GM18867 (cell line): ENCODE measurements at regions not wholly inside any gene's neighbourhood (a gene's known extent, or its start where the extent isn't known, plus 50 kb on each side); places are given as distances from the start of the nearest gene placed in this dataset.

ENCODE experiments used
- ATAC-seq: cut with Tn5 transposase; IDR thresholded peaks from one replicate; pipeline ENCODE4 v1.9.1; 2021; ENCODE audit warnings: mild to moderate bottlenecking, moderate library complexity; ENCODE audit not compliant: unreplicated experiment

GRCh38 chr7:115719963-115720362, 310.6 kb downstream of the TFEC start:
- ATAC-seq = no peak

- no peak for ATAC-seq
These were observed 320.9 kb downstream of the TFEC start for GRCh38 chr7:115709664-115710063.

DNA sequence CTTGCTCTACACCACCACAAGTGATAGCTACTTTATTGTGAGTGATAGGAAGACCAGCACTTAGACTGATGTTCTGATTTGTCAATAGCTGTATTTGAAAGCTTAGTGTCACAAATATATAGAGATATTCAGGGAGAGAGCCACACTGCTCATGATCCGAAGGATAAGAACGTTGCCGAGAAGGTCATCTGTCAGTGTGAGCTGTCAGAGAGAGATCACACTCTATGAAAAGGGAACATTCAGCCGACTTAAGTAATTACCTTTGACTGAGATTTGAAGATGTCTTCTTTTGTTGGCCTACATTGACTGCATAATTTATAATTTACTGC, 322.6 kb downstream of the TFEC start:
- no peak for ATAC-seq

DNA sequence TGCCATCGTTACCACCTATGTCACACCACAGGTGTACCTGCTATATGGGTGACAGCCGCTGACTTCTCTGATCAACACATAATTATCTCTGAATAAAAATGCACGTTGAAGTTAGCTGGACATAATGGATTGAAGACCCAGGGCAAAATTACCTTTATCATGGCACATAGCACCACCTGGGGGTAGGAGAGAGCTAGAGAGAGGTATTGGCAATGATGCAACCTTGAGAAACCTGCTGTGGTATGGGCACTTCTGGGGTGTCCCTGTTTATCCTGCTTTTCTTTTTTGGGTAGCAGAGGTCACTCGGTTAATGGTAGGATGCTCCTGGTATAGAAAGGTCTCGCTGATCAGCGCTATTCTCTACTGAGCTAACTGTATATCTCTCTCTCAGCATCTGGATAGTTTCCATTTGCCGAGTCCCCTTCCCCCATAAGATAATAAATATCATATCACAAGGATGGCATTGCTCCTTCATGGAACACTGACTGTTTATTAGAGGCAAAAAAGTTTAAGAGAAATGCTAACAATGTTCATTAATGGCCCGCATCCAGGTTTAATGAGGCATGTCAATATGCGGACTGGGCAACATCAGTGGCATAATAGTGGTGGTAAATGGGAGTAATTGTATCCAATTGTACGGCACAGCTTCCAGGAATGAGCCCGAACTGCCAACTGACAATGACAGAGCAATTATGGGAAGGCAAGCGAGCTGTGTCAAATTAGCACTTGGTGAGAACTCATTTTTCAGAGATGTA, 323.1 kb downstream of the TFEC start:
- peak; percentile 57 for ATAC-seq

- ATAC-seq = no peak
These were observed 325.7 kb downstream of the TFEC start for GRCh38 chr7:115704884-115705283.

DNA sequence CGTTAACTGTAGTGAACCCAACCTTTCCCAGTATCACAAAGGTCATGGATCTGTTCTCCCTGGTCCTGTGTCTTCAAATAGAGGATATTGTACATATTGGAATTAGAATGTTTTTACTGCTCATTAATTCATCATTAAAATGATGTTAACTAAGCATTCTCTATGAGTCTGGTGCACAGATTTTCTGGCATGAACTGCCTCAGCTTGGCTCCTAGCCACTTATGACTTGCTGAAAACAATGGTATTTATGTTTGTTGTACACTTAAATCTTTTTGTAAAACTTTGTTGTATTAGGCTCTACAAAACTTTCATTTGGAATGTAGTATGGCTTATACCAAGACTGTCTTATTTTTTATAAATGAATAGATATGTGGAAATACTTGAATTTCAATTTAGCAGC, 329.4 kb downstream of the TFEC start:
- no peak for ATAC-seq

GRCh38 chr7:115694424-115694823, 336.1 kb downstream of the TFEC start:
- no peak for ATAC-seq

- ATAC-seq = peak; percentile 60
These were observed 336.8 kb downstream of the TFEC start for GRCh38 chr7:115693779-115694178.

DNA sequence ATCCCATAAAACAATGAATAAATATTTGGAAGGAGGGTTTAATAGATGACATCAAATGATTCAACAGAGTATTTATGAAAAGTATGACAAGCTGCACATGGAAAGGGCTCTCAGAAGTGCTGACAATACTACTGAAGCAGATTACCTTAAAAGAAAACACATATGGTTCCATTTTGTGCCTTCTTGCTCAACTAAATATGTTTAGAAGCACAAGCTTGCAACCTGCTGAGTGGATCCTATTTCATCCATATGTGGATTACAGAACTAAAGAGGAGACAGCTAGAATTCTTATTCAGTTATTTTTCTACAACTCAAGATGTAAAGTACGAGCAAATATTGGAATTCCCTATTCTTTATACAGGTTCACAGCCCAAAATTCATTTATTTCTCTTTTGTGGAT, 340.6 kb downstream of the TFEC start:
- no peak for ATAC-seq

GRCh38 chr7:115683093-115683492, 347.5 kb downstream of the TFEC start:
- ATAC-seq = no peak

DNA sequence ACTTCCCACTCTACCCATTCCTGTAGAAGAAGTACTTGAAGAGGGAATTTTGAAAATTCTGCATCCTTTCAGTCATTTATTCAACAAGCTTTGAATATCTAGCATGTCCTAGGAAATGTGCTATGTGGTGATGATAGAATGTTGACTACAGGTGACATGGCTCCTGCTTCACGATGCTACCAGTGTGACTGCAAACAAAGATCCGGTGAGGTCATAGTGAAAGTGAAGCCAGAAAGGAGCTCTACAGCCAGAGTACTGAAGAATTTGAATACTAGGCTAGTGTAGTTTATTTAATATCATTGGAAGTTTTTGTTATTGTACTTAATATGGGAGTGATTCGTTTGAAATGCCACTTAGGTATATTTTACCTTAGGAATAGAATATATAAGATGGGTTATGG, 348.1 kb downstream of the TFEC start:
- peak; percentile 83 for ATAC-seq

DNA sequence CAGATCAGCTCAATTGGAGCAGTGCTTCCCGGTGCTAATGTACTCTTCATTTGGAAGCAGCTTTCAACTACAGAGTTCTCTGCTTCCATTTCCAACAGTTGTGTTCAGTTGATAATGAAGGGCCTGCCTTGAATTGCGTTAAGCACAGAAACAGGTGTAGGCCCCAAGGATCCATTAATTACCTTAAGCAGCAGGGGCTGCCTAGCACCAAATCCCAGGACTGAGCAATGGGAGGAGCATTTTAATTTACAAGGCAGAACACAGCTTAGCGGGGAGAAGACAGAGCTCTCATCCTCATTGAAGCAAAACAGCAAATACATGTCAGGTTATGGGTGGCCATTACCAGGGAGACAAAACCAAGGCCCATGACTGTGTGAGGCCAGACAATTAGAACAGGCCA, 349.6 kb downstream of the TFEC start:
- ATAC-seq = no peak

DNA sequence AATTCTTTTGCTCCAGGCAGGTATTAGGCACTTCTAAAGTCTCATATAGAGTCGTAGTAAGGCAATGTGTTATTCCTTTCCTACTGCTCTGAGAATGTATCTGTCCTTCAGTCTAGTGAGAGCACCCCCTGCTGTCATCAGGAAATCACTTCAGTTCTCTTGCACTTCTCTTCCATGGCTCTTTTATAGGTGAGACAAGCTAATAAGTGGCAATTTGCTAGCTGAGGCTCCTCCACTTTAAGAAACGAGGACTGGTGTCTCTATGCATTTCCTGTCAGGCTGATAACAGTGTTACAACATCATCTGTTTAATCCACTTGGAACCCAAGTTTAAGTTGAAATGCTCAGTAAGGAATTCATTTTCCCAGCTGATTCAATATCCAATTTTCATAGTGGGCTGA, 350.6 kb downstream of the TFEC start:
- peak; percentile 76 for ATAC-seq

DNA sequence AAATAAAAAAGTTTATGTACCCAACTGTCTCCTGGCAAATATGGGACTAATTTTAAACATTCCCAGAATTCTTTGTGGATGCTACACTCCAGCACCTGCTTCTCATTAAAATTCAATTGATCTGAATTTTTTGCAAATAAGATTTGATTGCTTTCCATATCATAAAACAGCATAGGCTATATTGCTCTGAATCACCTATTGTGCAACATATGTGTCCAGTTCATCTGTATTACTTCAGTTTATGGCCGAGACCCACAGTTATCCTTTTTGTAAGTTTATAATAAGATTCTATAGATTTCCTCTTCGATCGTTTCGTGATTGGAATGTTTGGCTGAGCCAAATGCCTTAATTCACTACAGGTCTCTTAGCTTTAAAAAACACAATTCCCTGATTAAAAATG, 351.1 kb downstream of the TFEC start:
- no peak for ATAC-seq

DNA sequence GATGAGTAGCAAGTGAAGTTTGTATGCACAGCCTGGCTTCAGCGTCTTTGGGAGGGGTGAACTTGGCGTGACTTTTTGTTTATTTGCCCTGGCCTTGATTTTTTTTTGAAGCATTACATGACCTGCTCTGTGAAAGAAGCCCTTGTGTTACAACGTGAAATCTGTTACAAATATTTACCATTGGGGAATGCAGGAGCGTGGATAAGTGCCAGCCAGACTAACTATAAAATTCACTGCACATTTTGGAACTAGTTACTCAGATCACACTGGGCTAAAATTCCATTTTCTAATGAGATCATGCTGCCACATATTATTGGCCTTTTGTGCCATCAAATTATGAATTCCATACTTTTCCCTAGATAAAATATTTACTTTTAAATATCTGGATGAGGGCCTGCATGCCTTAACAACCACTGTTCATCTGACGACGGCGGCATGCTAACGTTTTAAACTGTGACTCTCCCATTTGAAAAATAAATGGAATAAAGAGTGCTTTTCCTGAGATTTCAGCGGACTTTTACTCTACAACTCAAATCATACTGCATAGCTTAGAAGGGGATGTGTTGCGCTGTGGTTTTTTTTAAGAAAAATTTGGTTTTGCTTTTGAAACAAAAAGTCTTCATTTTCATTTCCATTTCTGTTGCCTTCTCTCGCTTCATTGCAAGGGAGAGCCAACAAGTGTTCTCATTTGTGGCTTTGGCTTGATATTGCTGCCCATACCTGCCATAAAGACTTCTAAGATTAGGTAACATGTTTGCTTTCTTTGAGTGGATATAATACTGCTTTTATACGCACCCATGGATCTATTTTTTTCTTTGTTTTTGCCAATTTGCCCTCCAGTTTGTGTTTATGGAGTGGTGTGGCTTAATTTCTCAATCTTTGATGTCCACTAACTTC, 352.2 kb downstream of the TFEC start:
- no peak for ATAC-seq

DNA sequence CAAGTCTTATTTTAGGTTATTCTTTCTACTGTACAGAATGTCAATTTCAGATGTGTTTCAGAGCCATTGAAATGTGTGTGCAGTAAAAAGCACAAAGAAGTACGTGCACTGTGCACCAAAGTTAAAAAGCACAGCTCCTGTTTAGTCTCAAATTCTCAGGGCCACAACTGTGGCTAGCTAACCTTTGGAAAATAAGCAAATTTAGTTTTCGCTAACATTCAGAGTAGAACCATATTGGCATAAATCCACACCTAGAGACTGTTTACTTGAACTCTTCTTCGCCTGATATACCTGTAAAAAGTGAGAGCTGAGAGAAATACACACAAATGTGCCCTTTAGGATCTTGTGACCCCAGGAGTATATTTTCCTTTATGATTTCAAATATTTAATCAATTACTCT, 353.9 kb downstream of the TFEC start:
- no peak for ATAC-seq

GRCh38 chr7:115676080-115676479, 354.5 kb downstream of the TFEC start:
- no peak for ATAC-seq

- no peak for ATAC-seq
These were observed 356.0 kb downstream of the TFEC start for GRCh38 chr7:115674467-115675024.

- ATAC-seq = no peak
These were observed 358.5 kb downstream of the TFEC start for GRCh38 chr7:115672024-115672423.

- ATAC-seq = no peak
These were observed 367.9 kb downstream of the TFEC start for GRCh38 chr7:115662676-115663075.

GRCh38 chr7:115662120-115662519, 368.4 kb downstream of the TFEC start:
- ATAC-seq = no peak

DNA sequence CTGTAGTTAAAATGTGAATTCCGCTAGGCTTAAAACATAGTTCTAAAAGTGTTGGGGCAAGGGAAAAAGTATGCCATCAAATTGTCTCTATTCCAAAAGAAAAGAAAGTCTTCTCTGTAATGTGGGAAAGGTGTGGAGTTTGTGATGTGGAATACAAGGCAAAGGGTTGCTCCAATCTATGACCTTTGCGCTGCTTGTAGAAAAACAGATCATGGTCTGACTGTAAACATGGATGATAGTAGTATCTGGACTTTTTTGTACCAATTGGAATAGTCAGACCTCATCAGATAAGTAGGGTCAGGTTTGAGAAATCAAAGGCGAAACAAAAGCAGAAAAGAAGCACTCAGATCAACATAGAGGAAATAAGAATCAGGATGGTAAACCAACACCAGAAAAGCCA, 372.3 kb downstream of the TFEC start:
- ATAC-seq = no peak
